ENCODE measurements at regions not wholly inside any gene's neighbourhood (a gene's known extent, or its start where the extent isn't known, plus 50 kb on each side); places are given as distances from the start of the nearest gene placed in this dataset.

GRCh38 chr20:7146552-7147219 is 379.2 kb downstream of the BMP2 start:
- TF ChIP-seq, protein P1, sequence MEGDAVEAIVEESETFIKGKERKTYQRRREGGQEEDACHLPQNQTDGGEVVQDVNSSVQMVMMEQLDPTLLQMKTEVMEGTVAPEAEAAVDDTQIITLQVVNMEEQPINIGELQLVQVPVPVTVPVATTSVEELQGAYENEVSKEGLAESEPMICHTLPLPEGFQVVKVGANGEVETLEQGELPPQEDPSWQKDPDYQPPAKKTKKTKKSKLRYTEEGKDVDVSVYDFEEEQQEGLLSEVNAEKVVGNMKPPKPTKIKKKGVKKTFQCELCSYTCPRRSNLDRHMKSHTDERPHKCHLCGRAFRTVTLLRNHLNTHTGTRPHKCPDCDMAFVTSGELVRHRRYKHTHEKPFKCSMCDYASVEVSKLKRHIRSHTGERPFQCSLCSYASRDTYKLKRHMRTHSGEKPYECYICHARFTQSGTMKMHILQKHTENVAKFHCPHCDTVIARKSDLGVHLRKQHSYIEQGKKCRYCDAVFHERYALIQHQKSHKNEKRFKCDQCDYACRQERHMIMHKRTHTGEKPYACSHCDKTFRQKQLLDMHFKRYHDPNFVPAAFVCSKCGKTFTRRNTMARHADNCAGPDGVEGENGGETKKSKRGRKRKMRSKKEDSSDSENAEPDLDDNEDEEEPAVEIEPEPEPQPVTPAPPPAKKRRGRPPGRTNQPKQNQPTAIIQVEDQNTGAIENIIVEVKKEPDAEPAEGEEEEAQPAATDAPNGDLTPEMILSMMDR (conservative IDR thresholded peaks at IDR 0.05; ENCODE audit: low read depth, low read length): no peak
- TF ChIP-seq POLR2A (IDR thresholded peaks at IDR 0.05; ENCODE audit: low read depth, low read length): no peak
- TF ChIP-seq RAD21 (IDR thresholded peaks at IDR 0.05; ENCODE audit: low read length): no peak
- TF ChIP-seq MAFK (IDR thresholded peaks at IDR 0.05; ENCODE audit: low read depth, low read length): no peak
- TF ChIP-seq SMC3 (IDR thresholded peaks at IDR 0.05; ENCODE audit: low read depth, low read length): no peak
- TF ChIP-seq MXI1 (IDR thresholded peaks at IDR 0.05; ENCODE audit: borderline replicate concordance, low read depth, low read length): no peak
- TF ChIP-seq BHLHE40 (IDR thresholded peaks at IDR 0.05; ENCODE audit: low read depth, low read length): no peak
- TF ChIP-seq MAZ (IDR thresholded peaks at IDR 0.05; ENCODE audit: borderline replicate concordance, low read depth, low read length): no peak
- TF ChIP-seq CHD1 (IDR thresholded peaks at IDR 0.05; ENCODE audit: low read depth, low read length): no peak
- TF ChIP-seq, protein P2, sequence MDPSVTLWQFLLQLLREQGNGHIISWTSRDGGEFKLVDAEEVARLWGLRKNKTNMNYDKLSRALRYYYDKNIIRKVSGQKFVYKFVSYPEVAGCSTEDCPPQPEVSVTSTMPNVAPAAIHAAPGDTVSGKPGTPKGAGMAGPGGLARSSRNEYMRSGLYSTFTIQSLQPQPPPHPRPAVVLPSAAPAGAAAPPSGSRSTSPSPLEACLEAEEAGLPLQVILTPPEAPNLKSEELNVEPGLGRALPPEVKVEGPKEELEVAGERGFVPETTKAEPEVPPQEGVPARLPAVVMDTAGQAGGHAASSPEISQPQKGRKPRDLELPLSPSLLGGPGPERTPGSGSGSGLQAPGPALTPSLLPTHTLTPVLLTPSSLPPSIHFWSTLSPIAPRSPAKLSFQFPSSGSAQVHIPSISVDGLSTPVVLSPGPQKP (IDR thresholded peaks at IDR 0.05; ENCODE audit: borderline replicate concordance, low read depth, low read length): no peak
- TF ChIP-seq RCOR1 (IDR thresholded peaks at IDR 0.05; ENCODE audit: insufficient replicate concordance, low read length): no peak
- TF ChIP-seq FOS (IDR thresholded peaks at IDR 0.05; ENCODE audit: low read depth, low read length): no peak
- TF ChIP-seq, protein P3, sequence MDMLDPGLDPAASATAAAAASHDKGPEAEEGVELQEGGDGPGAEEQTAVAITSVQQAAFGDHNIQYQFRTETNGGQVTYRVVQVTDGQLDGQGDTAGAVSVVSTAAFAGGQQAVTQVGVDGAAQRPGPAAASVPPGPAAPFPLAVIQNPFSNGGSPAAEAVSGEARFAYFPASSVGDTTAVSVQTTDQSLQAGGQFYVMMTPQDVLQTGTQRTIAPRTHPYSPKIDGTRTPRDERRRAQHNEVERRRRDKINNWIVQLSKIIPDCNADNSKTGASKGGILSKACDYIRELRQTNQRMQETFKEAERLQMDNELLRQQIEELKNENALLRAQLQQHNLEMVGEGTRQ (IDR thresholded peaks at IDR 0.05; ENCODE audit: low read depth, low read length): no peak
